Right lobe of liver (tissue), 4 donors: ENCODE measurements at regions not wholly inside any gene's neighbourhood (a gene's known extent, or its start where the extent isn't known, plus 50 kb on each side); places are given as distances from the start of the nearest gene placed in this dataset.

Source experiments
- POLR2A ChIP-seq: fragments of 450-650 bp; IDR thresholded peaks from one replicate; pipeline ENCODE4 v1.6.1; 2017; ENCODE audit warnings: antibody characterized with exemption, mild to moderate bottlenecking
- TF ChIP-seq, protein P1 (sequence below), 4 donors: fragments of 200-600 bp in 3 of 4; fragments of 450-650 bp in 1 of 4; IDR thresholded peaks; one replicate each; pipeline versions ENCODE4 v1.5.1 to v1.8.0; 2016 to 2022; ENCODE audit warnings: antibody characterized with exemption in 4 of 4, mild to moderate bottlenecking in 2 of 4
- donor health status: DM: no; HTN: no; CAD: no.
- donor health status: DM: no; HTN: no; CAD: no.
- donor health status: DM: no; HTN: yes; CAD: no.

DNA sequence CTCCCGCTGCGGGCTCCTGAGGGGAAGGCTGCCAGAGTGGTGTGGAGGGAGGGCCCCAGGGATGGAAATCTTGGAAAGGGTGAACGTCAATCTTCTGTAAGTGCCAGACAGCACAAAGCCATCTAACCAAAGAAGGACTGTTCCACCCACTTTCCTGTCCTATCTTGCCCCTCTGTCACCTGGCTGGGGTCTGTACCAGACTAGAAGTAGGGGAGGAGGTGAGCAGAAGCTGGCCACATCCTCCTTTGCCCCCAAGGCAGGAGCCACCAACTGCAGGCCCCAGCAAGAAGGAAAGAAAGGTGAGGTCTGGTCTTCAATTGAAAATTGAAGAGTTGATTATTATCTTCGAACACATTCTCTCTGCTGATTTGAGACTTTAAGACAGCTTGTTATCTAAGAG is 214.4 kb upstream of the LEF1 start:
- TF ChIP-seq, protein P1, sequence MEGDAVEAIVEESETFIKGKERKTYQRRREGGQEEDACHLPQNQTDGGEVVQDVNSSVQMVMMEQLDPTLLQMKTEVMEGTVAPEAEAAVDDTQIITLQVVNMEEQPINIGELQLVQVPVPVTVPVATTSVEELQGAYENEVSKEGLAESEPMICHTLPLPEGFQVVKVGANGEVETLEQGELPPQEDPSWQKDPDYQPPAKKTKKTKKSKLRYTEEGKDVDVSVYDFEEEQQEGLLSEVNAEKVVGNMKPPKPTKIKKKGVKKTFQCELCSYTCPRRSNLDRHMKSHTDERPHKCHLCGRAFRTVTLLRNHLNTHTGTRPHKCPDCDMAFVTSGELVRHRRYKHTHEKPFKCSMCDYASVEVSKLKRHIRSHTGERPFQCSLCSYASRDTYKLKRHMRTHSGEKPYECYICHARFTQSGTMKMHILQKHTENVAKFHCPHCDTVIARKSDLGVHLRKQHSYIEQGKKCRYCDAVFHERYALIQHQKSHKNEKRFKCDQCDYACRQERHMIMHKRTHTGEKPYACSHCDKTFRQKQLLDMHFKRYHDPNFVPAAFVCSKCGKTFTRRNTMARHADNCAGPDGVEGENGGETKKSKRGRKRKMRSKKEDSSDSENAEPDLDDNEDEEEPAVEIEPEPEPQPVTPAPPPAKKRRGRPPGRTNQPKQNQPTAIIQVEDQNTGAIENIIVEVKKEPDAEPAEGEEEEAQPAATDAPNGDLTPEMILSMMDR (IDR thresholded peaks at IDR 0.05) = no peak
- no peak for TF ChIP-seq POLR2A
